Astrocyte (in vitro differentiated cells and primary cell): ENCODE measurements at regions not wholly inside any gene's neighbourhood (a gene's known extent, or its start where the extent isn't known, plus 50 kb on each side); places are given as distances from the start of the nearest gene placed in this dataset.

Source experiments
- CTCF ChIP-seq: IDR thresholded peaks from 2 replicates; pipeline ENCODE4 v1.5.1; 2011; ENCODE audit warnings: low read depth, mild to moderate bottlenecking, inconsistent platforms, low read length, moderate library complexity; ENCODE audit not compliant: insufficient read depth
- EZH2 ChIP-seq: IDR thresholded peaks from 2 replicates; pipeline ENCODE4 v1.6.1; 2012; ENCODE audit warnings: mild to moderate bottlenecking, low read length, inconsistent platforms; ENCODE audit not compliant: insufficient read depth

GRCh38 chr5:175585567-175585966 is 72.3 kb upstream of the HRH2 start:
- TF ChIP-seq CTCF (no peak), EZH2 (no peak)
